ENCODE measurements at regions not wholly inside any gene's neighbourhood (a gene's known extent, or its start where the extent isn't known, plus 50 kb on each side); places are given as distances from the start of the nearest gene placed in this dataset.

DNA sequence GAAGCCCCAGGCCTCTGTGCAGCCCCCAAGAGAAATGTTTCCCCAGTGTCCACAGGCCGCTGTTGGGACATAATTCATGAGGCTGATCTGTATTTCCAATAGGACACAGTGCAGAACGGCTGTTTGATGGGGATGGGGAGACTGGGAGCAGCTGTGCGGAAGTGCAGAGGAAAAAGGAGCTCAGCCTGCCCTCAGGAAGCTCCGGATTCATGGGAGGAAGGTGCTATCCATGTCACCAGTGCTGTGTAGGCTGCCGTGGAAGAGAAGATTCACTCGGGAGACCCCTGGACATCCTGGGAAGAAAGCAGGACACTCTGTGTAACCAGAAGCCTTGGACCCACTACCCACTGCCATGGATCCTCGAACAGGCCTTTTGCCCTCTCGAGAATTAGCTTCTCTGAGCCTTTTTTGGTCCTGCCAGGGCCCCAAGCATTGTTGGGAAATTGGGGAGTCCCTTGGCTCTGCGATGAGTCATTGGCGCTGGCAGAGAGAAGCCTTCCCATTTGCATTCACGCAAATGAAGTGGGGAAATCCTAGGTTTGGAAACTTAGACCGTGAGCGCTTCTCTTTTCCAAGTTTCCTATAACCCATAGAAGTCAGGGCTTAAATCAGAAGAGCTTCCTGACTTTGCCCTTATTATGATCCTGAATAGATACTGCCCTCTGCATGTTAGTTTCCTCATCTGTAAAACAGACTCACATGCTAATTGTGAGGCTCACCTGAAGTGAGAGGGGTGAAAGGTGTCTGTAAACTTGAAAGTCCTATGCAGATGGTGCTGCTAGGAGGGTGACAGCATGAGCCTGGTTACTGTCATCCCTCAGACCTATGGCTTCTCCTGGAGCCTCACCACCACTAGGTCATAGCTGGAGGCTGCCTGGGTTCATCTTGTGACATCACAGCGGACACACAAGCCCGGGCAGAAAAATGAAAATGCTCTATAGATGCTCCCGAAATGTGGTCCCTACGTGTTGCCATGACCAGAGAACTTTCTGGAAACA is 229.2 kb upstream of the B3GAT1 start:
- ATAC-seq (no peak), DNase-seq (ENCODE audit: low spot score) (no peak)
- intact Hi-C loops (cut with DNase I): no loop called here

DNA sequence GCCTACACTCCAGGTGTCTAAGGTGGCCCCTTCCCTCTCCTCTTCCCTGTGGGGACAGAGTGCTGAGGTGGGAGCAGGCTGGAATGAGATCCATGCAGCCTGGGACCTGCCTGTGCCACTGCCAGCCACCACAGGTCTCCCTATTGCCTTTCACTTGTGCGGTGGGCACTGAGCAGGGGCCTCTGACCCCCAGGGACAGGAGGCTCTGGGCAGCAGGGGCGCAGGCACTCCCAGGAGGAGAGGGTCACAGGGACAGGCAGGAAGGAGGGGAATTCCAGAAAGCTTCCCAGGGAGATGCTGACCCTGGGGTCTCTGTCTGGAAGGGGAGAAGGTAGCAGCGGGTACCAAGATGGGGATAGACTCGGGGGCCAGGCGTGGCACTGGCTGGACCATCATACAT is 228.5 kb upstream of the B3GAT1 start:
- intact Hi-C loops (cut with DNase I): no loop called here
- ATAC-seq (no peak), DNase-seq (ENCODE audit: low spot score) (no peak)

DNA sequence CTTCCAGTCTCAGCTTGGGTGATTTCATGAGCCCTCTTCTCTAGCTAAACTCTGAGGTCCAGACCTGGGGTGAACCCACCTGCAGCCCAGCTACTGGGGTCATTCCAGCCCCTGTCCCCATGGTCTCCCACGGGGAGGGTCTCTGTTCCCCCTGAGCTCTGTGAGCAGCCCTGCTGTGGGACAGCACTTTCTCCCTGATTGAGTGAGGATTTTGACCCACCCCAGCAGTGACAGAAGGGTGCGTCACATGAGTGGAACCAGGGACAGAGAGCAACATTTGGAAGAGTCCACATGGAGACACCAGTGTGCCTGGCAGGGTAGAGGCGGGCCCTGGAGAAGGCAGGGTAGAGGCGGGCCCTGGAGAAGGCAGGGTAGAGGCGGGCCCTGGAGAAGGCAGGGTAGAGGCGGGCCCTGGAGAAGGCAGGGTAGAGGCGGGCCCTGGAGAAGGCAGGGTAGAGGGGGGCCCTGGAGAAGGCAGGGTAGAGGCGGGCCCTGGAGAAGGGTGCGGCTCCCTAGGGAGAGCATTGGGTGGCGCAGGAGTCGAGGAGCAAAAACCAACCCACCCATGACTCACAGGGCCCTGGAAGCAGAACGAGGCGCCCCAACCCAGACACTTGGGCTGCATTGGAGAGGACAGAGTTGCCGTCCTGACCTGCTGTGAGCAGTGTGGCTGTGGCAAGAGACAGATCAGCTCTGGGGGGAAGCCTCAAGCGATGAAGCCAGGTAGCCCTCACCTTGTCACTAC is 227.7 kb upstream of the B3GAT1 start:
- DNase-seq (ENCODE audit: low spot score): no peak
- intact Hi-C loops (cut with DNase I): no loop called here
- ATAC-seq: no peak

DNA sequence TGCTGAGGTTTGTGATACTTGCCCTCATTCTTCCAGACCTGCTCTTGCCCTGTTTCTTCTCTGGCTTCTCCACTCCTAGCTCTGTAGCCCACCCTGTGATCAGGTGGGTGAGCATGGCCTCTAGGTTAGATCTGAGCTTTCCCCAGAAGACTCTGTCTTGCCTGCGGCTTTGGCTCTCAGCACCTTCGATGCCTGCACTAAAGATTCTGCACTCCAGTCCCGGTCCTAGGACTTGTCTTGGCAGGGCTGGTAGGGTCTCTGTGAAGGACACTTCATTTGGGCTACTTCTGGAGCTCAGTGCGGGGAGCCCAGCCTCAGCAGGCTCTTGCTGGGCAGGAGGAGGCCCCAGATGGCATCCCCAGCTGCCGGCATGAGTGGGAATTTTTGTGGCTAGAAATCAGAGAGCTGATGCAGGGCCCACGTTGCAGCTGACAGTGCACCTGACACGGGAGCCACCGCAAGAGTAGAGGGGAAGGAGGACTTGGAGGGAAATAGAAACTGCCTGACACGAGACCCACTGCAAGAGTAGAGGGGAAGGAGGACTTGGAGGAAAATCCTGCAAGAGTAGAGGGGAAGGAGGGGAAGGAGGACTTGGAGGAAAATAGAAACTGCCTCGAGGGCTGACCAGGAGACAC is 226.9 kb upstream of the B3GAT1 start:
- ATAC-seq (no peak), DNase-seq (ENCODE audit: low spot score) (no peak)
- intact Hi-C loops (cut with DNase I): no loop called here

DNA sequence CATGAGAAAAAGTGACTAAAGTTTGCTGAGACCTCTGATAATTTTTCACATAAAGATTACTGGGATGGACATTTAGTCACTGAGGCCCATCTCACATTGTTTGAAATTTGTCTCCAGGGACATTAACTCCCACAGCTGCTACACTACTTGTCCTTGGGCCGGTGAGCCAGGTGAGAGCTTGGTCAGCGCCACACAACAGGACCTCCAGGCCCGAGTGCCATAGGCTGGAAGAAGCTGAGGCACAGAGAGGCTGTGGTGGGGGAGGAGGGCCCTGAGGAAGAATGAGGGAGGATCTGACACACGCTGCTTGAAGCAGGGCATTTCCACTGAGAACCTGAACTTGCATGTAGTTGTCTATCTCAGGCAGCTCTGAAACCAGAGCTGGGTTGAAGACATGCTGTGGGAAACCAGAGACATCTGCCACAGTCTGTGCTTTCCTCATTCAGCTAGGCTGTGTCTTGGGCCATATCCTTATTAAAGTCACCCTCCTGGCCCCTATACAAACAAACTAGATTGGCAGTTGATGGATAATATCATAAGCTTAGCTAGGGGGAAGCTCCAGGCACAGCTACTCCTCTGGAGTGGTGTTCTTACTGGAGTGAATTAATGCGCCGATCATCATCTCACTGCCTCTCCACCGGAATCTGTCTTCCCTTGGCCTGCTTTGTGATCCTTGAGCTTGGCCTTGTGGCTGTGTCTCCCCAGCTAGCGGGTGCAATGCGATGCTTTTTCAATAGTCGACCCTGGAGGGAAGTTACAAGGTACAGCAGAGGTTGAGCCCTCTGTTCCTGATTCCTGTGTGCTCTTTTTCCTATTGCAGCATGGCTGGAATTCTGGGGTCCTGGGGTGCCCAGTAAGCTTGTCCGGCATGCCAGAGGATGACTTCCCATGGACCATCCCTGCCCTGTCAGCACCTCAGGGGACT is 225.3 kb upstream of the B3GAT1 start:
- ATAC-seq (no peak), DNase-seq (ENCODE audit: low spot score) (no peak)
- intact Hi-C loops (cut with DNase I): no loop called here

DNA sequence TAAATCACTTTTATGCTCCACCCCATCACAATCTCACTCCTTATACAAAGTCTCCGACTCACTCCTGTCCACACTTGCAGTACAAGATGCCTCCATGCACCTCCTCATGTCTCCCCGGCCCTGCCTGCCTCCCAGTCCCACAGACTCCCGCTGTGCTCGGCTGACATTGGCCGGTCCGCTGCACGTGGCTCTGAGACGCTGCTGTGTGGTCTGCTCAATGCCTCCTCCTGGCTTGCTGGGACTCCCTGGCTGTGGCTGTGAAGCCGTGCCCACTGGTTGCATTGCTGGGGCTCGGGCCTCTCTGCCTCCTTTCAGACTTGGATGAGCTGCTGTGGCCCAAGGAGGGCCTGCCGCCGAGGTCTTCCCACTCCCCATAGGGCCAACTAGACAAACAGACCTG is 224.0 kb upstream of the B3GAT1 start:
- peak; percentile 28 for DNase-seq (ENCODE audit: low spot score)
- intact Hi-C loops (cut with DNase I): no loop called here
- ATAC-seq: no peak

DNA sequence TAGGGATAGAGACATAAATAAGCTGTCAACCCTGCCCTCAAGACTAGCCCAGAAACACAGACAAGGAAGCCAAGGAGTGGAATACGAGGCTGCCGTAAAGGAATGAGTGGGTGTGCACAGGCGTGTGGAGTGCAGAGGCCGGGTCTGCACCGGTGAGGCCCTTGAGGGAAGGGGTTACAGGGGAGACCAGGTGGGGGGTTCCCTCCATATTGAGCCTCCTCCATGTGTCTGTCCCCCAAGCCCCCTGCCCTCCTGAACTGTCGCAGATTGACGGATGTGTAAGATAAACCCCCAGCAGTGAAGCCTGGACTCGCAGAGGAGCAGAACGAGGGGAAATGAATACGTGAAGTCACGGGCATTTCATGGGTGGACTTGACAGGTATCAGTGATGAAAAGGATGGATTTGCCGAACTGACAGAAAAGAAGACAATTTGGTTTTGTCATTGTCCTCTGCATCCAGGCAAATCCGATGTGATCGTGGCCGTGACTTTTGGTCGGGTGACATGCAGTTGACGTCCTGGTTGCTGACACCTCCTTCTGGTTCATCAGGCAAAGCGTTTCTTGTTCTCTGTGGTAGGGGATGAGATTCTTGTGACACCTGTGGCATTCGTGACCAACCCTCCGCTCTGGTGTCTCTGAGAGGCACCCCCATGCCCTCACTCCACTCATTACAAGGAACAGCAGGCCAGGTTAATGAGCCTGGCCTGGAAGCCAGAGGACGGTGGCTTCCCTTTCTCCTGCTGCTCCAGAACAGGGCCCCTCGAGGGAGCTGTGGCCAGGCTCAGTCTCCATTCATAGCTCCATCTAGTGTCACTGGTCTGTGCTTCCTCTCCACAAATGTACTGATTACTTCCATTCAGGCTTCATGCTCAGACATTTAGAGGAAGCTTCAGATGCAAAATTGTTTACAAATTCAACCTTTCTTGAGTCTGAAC is 223.1 kb upstream of the B3GAT1 start:
- ATAC-seq: no peak
- DNase-seq (ENCODE audit: low spot score): peak; percentile 37
- intact Hi-C loops (cut with DNase I): no loop called here

DNA sequence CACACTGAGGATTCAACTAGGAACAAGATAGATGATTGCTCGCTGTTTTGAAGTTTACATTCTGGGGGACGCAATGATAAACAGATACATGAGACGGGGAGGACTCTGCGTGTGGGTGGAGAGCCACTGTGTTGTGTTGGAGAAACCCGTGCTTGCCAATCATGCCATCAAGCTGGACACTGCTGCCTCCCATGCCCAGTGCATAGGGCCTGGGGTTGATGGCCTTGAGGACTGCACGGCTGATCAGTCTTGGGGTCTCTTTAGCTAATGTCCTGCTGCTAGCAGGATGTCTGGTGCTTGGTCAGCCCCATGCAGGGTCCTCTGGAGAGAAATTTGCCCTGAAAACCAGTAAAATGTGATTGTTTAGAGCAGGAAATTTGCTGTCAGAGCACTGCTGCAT is 221.2 kb upstream of the B3GAT1 start:
- DNase-seq (ENCODE audit: low spot score) (no peak), ATAC-seq (no peak)
- intact Hi-C loops (cut with DNase I): no loop called here

DNA sequence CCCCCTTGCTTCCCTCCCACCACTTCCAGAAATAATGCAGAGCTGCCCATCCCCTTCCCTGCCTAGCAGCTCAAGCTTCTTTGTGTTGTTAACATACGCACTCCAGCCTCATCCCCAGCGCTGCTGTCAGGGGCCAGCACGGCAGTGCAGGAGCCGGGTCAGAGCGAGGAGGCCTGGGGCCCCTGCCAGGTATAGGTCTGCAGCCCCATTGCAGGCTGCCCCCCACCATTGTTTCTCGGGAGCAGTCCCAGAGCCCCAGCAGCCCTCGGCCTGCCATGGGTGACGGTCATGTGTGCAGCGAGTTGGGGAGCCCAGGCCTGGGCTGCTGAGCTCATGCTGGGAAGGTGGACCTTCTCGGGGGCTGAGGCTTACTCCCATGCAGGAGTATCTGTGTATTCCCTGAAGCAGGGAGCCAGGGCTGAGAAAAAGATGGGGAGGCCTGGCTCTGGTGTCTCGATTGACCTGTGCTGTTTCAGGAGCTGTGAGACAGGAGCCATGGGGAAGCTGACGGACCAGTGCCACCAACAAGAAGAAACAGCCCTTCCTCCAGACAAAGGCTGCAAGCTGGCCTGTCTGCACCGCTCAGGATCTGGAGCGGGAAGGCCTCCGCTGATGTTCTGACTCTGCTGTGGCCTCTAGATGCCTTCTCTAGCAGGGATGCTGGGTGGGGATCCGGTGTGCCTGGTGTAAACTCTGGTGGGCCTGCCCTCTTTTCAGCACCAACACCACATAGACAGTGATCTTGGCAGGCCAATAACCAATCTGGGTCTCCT is 220.5 kb upstream of the B3GAT1 start:
- intact Hi-C loops (cut with DNase I): no loop called here
- ATAC-seq (no peak), DNase-seq (ENCODE audit: low spot score) (peak; percentile 28)

DNA sequence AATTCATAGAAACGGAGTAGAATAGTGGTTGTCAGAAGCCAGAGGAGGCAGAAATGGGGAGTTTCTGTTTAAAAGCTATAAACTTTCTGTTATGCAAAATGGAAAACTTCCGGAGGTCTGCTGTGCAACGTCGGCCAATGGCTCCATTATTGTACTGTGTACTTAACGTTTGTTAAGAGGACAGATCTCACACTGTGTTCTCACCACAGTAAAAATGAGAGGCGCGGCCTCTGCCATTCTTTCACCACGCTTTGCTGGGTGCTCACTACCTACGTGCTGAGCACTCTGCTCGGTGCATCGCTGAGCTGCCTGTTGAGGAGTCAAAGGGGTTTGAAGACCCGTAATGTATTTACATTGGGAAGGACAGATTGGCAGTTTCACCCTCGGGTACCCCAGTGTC is 218.8 kb upstream of the B3GAT1 start:
- ATAC-seq: no peak
- intact Hi-C loops (cut with DNase I): no loop called here
- DNase-seq (ENCODE audit: low spot score): no peak

DNA sequence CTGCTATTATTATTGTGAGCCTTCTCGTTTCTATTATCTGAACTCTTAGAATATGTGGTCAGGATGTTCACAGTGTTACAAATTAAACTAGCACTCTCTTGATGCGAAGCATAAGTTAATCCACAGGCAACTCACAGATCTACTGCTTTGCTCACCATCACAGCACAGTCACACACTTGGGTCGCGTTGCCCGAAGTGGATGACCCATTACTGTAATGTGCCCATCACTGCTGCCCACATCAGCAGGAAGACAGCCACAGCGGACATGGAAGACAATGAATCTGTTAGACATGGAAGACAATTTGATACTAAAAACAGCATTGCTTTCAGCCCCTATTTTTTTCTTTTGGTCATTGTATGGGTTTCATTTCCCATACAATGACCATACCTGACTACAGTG is 216.4 kb upstream of the B3GAT1 start:
- intact Hi-C loops (cut with DNase I): no loop called here
- DNase-seq (ENCODE audit: low spot score) (no peak), ATAC-seq (no peak)

DNA sequence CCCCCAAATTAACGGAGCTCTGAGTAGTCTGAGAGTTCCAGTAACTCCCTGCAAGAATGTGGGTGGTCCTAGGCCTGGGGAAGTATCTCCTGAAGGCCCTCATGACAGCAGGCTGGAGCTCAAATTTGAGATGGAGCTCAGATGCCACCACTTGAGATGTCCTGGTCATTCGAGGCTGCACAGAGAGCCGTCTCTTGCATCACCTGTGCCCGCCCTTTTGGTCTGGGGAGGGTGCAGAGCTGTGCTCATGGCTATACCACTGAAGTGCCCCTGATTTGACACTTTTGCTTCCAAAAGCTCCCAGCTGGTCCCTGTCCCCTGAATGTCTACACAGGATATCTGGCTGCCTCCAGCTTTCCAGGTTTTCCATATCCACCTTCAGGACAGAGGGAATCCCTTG is 214.0 kb upstream of the B3GAT1 start:
- intact Hi-C loops (cut with DNase I): no loop called here
- ATAC-seq: no peak
- DNase-seq (ENCODE audit: low spot score): no peak

DNA sequence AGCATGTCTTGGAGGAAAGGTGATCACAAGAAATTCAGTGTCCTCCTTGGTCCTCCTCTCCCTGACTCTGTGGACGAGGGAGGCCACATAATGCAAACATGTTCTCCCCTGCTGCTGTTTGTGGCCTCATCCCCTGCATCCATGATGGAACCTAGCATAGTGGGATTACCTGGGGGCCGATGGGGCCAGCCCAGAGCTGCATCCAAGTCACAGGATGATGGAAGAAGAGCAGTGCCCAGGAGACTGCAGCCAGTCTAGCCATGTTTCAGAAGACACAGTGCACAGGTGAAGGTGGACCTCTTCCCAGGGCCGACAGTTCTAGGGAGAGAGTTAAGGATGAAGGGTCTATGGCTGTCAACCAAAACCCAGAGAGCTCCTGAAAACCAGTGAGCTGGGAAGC is 213.6 kb upstream of the B3GAT1 start:
- DNase-seq (ENCODE audit: low spot score) (no peak), ATAC-seq (no peak)
- intact Hi-C loops (cut with DNase I): no loop called here

DNA sequence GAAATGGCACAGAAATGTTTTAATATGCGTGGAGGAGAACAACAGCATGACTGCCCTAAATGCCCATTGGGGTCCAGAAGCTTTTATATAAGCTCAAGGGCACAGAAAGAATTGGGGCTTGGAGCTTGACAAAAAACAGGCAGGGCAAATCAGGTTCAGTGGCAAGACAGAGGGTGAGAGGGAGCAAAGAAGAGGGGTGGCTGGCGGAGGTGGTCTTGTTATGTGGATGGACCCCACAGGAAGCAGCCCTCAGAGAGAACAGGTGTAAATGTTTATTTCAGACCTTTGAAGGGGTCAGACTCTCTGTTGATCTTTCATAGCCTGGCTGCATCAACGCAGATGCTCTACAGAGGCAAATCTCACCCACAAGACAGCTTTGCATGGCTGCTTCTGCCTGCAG is 213.1 kb upstream of the B3GAT1 start:
- no peak for DNase-seq (ENCODE audit: low spot score)
- ATAC-seq: no peak
- intact Hi-C loops (cut with DNase I): no loop called here

DNA sequence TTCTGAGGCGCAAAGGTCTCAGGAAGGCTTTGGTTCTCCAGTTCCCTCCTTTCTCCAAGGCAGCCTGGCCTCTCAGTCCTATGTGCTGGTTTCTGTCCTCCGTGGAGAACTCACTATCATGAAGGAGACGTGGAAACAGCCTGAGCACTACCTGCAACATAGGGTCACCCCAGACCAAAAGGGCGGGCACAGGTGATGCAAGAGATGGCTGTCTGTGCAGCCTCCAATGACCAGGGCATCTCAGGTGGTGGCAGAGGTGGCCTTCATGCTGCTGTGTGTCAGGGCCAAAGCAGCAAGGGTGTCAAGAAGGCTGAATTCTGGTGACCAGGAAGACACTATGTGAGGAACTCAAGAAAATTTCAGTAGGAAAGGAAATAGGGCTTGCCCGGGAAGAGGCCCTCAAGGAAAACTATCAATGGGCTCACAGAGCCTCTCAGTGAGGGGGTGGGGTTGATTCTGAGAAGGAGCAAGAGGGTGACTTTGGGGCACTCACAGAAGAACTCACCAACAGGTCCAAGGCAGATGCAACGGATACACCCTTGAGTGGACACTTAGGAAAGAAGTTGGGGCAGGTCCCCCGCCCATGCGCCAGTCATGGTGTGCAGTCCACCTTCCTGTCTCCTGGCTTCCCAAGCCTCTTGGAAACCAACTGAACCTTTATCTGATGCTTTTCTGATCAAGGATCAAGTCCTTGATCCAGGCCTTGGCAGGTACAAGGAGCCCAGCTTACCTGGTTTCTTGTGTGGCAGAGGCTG is 212.3 kb upstream of the B3GAT1 start:
- intact Hi-C loops (cut with DNase I): no loop called here
- DNase-seq (ENCODE audit: low spot score): no peak
- no peak for ATAC-seq

DNA sequence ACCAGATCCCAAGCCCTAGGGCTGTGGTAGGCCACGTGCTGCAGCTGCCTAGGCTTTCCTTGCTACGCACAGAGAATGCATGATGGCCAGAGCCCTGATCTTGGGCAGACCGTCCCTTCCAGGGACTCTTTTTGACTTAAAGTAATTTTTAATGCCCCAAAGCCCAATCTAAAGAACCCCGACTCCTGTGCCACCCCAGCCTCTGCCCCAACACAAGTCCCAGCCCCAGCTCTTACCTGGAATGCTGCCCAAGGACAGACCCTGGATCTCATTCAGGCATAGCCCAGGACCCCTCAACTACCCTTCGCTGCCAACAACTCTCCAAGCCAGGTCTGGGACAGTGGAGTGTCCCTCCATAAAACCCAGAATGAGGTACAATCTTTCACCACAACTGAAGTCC is 211.7 kb upstream of the B3GAT1 start:
- intact Hi-C loops (cut with DNase I): no loop called here
- DNase-seq (ENCODE audit: low spot score) (no peak), ATAC-seq (no peak)

DNA sequence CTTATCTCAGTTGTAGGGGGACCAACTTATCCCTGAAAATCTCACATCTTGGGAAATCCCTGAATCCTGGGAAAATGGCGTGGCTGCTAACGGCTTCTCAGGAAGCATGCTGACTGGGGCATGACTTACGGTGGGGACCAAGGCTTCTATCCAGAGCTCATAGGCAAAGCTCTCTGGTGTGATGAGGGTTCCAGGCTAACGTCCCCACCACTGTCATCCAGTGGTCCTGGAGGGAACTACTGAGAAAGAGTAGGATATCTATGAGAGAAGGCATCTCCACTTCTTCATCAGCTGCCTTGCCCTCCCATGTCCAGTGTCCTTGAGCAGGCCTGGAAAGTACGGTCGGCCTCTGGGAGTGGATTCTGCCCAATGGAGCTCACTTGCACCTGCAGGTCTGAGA is 210.4 kb upstream of the B3GAT1 start:
- intact Hi-C loops (cut with DNase I): no loop called here
- no peak for DNase-seq (ENCODE audit: low spot score)
- ATAC-seq: no peak

Measured in sciatic nerve (tissue), 2 donors.